NB4 (cell line): ENCODE measurements at regions not wholly inside any gene's neighbourhood (a gene's known extent, or its start where the extent isn't known, plus 50 kb on each side); places are given as distances from the start of the nearest gene placed in this dataset.
"Not testable (repeated sequence)": the region's sequence is repeated elsewhere in the genome, so short reads cannot be mapped to it uniquely, and the experiment has no call there.

Experiments
- DNase-seq: peaks from one replicate; pipeline ENCODE4 v3.0.0; 2010; ENCODE audit warnings: low read depth
- H3K4me3 ChIP-seq: one replicate; pipeline ENCODE4 v1.5.1; 2011; ENCODE audit warnings: mild to moderate bottlenecking, low read depth, low read length, moderate library complexity
- CTCF ChIP-seq: IDR thresholded peaks from one replicate; pipeline ENCODE4 v1.5.1; 2012; ENCODE audit warnings: low read depth, low read length
- MAX ChIP-seq: IDR thresholded peaks from 2 replicates; pipeline ENCODE4 v1.6.1; 2011; ENCODE audit warnings: low read depth, low read length
- MYC ChIP-seq: IDR thresholded peaks from 2 replicates; pipeline ENCODE4 v1.6.1; 2011; ENCODE audit warnings: low read depth, low read length
- POLR2A ChIP-seq: IDR thresholded peaks from 2 replicates; pipeline ENCODE4 v1.6.1; 2011; ENCODE audit warnings: mild to moderate bottlenecking; ENCODE audit not compliant: insufficient read length; ENCODE audit errors: extremely low read depth

- TF ChIP-seq CTCF (no peak), POLR2A (no peak), MYC (no peak), MAX (no peak)
- DNase-seq = no peak
- H3K4me3 ChIP-seq = no peak overlapping the region
These were observed 194.0 kb upstream of the AHR start for GRCh38 chr7:17104419-17104818.

- TF ChIP-seq POLR2A (no peak), MAX (no peak), MYC (no peak)
- no peak overlapping the region for H3K4me3 ChIP-seq
- no peak for DNase-seq
These were observed 192.8 kb upstream of the AHR start for GRCh38 chr7:17105701-17106100.

GRCh38 chr7:17108049-17108584, 190.3 kb upstream of the AHR start:
- TF ChIP-seq CTCF = no peak
- TF ChIP-seq POLR2A = no peak
- no peak for TF ChIP-seq MAX
- TF ChIP-seq MYC = no peak
- H3K4me3 ChIP-seq = no peak overlapping the region
- DNase-seq = no peak

DNA sequence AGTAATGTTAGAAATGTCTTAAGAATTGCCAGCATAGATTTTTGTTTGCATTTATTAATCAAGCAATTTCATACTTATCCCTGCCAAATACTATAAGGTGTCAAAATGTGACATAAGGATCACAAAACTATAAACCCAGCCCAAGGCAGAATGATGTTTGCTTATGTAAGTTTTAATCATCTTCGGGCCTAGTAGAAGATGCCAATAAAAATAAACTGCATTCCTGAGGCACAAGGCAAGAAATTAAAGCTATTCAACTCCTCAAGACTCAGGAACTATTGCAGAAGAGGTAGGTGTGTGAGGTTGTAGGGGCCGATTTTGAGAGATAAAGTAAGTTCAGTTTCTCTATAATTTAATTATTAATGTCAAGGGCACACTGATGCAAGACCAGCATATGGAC, 189.4 kb upstream of the AHR start:
- no peak for TF ChIP-seq MAX
- TF ChIP-seq CTCF = no peak
- no peak for TF ChIP-seq POLR2A
- TF ChIP-seq MYC = no peak
- no peak overlapping the region for H3K4me3 ChIP-seq
- DNase-seq = no peak

DNA sequence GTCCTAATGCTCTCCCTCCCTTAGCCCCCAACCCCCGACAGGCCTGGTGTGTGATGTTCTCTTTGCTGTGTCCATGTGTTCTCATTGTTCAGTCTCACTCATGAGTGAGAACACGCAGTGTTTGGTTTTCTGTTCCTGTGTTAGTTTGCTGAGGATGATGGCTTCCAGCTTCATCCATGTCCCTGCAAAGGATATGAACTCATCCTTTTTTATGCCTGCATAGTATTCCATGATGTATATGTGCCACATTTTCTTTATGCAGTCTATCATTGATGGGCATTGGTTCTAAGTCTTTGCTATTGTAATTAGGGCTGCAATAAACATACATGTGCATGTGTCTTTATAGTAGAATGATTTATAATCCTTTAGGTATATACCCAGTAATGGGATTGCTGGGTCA, 184.7 kb upstream of the AHR start:
- not testable (repeated sequence) for H3K4me3 ChIP-seq, DNase-seq

DNA sequence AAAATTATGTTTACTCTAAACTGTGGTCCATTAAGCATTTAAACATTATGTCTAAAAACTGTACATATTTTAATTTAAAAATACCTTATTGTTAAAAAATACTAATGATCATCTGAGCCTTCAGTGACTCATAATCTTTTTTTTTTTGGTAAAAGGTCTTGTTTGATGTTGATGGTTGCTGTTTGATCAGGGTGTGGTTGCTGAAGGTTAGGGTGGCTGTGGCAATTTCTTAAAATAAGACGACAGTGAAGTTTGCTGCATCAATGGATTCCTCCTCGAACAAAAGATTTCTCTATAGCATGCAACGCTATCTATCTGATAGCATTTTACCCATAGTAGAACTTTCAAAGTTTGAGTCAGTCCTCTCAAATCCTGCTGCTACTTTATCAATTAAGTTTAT, 180.0 kb upstream of the AHR start:
- DNase-seq = no peak
- H3K4me3 ChIP-seq = no peak overlapping the region
- TF ChIP-seq MYC (no peak), MAX (no peak), POLR2A (no peak), CTCF (no peak)

- no peak overlapping the region for H3K4me3 ChIP-seq
- TF ChIP-seq CTCF = no peak
- no peak for TF ChIP-seq POLR2A
- no peak for TF ChIP-seq MAX
- no peak for TF ChIP-seq MYC
- no peak for DNase-seq
These were observed 177.7 kb upstream of the AHR start for GRCh38 chr7:17120756-17121155.
